ENCODE measurements at regions not wholly inside any gene's neighbourhood (a gene's known extent, or its start where the extent isn't known, plus 50 kb on each side); places are given as distances from the start of the nearest gene placed in this dataset.

DNA sequence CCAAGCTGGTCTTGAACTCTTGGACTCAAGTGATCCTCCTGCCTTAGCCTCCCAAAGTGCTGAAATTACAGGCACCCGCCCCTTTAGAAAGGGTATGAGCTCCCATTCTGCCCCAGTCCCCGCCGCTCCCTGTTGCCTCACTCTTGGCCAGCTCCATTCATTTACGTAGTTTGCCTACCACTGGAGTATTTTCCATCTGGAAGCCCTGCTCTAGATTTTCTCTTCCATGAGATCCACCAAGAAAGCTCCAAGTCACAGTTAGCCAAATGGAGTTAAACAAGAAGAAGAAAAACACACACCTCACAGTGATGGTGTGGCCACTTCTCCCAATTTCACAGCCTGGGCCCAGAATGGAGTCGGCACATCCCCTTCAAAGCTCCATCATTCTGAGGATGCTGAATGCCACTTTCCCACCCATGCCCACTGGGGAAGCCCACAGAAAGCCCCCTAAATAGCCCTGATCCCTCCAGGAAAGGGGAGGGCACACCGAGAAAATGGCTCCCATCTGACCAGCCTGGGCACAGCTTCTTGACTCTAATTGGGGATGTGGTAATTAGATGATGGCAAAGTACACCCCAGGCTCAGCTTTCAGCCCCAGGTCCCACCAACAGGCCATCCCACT lies 381.2 kb downstream of the MN1 start:
- intact Hi-C loops (cut with DNase I), result loop anchor here (5.0 kb wide), 2 partner anchors 87 to 382 kb away; partner anchors contain the start of gene MN1
- DNase-seq (ENCODE audit: missing footprints), result no peak

DNA sequence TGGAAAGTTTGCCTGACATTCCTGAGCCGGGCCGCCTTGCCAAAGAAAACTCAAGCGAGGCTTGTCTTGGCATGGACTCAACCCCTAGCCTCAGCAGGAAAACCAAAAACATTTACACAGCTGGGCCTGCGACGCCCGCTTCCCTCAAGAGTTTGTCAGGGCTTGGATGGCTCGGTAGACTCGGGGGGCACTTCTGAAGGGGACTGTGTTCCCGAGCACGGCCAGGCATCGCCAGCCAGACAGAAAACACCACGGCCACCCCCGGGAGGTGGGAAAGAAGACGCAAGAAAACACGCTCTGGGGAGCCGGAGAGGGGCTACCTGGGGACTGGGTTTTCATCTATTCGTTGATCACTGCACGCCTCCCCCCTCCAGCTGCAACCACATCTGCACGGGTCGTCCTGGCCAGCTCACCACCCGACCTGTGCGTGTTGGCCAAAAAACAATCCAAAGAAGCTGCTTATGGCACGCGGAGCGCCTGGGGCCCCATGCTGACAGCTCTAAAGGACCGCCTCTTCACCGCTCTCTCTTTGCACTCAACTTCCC lies 380.7 kb downstream of the MN1 start:
- ATAC-seq (peak; percentile 84), DNase-seq (ENCODE audit: missing footprints) (peak; percentile 85)
- intact Hi-C loops (cut with DNase I), result loop anchor here (5.0 kb wide), 2 partner anchors 86 to 381 kb away; partner anchors contain the start of gene MN1

More for the DNA sequence above, 381.2 kb downstream of the MN1 start:
- peak; percentile 41 for ATAC-seq

- intact Hi-C loops (cut with DNase I), result loop anchor here (5.0 kb wide), 2 partner anchors 85 to 380 kb away; partner anchors contain the start of gene MN1
- ATAC-seq, result no peak
Measured at GRCh38 chr22:27422442-27422841, 379.1 kb downstream of the MN1 start.

DNA sequence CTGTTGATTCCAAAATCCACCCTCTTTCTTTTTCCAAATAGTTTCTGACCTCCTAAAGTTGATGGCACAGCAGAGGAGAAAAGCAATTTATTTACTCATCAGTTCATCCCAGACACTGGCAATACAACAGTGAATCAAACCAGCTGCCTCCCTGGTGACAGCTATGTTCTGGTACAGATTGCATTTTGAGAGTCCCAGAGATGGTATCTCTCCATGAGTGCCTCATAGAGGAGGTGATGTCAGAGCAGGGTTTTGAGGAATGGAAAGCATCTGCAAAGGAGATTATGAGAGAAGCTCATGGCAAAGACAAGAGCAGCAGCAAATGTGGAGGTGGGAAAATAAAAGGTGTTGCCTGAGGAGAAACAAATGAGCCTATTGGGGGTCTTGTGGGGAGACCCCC lies 377.2 kb downstream of the MN1 start:
- intact Hi-C loops (cut with DNase I), result loop anchor here (5.0 kb wide), 2 partner anchors 83 to 378 kb away; partner anchors contain the start of gene MN1
- no peak for ATAC-seq

More at GRCh38 chr22:27422442-27422841, 379.1 kb downstream of the MN1 start:
- no peak for DNase-seq (ENCODE audit: missing footprints)

DNA sequence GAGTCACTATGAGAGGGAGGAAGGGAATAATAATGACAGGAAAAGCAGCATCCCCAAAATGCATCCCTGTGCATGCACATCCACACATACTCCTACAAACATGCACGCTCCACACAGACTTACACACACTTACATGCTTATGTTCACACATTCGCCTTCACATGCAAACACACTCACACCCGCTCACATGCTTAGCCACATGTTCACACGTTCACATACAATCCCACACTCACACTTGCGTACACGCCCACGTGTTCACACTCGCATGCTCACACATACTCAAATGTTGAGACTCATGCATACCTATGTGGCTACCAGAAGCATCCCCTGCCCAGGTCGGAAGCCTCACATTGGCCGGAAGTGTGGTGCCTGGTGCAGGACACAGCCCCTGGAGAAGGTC lies 372.1 kb downstream of the MN1 start:
- no peak for ATAC-seq
- intact Hi-C loops (cut with DNase I), result no loop called here
- DNase-seq (ENCODE audit: missing footprints), result no peak

More for the DNA sequence above, 377.2 kb downstream of the MN1 start:
- no peak for DNase-seq (ENCODE audit: missing footprints)

DNA sequence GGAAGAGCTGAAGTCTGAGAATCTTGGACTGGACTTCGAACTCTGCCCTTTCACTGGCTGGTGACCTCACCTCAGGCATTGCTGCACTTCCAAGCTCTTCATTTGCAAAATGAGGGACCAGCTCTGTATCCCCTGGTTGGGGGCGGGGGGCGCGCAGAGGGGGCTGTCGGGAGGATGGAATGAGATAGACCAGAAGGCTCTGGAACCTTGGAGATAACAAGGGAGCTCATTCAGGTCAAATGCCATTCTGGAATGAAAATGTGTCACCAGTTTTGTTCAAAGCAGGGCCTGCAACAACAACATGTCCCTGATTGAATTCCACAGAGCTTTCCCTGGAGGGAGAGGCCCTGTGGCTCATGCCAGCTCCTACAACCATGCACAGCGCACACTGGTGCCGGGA lies 370.5 kb downstream of the MN1 start:
- intact Hi-C loops (cut with DNase I), result no loop called here
- ATAC-seq (no peak), DNase-seq (ENCODE audit: missing footprints) (no peak)

DNA sequence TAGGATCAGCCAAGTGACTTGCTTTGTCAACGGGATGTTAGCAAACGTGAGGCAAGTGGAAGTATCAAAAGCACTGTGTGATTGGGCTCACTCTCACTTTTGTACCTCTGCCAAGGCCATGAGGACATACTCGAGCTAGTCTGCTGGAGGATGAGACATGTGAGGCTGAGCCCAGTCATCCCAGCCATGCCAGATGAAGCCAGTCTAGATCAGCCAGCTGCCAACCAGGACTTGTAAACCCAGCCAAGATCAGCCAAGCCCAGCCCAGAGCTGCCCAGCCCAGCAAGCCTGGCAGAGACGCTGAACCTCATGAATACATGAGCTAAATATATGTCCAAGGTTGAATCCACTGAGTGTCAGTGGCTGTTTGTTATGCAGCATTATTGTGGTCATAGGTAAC lies 369.7 kb downstream of the MN1 start:
- ATAC-seq, result no peak
- DNase-seq (ENCODE audit: missing footprints), result no peak
- intact Hi-C loops (cut with DNase I), result no loop called here

DNA sequence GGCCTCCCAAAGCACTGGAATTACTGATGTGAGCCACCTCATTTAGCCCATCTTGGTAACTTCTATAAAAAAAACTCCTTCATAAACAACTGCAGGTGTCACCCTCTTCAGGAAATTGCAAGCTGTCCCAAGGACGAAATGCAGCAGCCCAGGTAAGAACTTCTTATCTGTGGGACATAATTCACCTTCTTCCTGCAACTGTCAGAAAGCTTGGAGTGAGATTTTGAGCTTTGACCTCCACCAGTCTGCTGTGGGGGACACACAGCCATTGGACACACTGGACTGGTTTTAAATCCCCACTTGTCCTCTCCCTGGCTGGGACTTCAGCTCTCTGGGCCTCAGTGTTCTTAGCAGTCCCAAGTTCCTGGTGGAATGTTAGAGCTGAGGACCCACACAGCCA lies 368.5 kb downstream of the MN1 start:
- intact Hi-C loops (cut with DNase I), result no loop called here
- DNase-seq (ENCODE audit: missing footprints), result no peak

DNA sequence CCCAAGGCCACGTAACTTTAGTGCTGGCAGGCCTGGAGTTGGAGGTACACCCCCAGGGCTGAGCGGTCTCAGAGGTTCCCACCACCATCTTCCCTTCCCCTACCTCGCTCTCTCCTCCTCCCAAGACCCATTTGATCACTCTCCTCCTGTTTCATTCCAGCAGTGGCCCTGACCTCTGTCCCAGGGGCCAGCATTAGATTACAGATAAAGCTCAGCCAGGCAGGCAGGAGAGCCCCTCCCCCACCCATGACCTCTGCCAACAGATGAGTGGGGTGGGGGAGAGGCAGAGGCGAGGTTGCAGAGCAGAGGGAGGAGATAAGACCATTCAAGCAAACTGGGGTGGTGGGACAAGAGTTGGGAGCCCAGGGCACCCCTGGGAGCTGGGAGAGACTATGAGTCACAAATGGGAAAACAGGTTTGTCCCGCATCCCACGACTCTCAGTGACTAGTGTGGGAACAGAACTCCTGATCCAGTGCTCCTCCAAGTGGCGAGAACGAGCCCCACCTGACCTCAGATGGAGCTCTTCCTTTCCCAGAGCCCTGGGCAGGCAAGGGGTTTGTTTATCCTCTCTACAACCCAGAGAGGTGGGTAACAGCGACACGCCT lies 367.9 kb downstream of the MN1 start:
- DNase-seq (ENCODE audit: missing footprints) (no peak), ATAC-seq (no peak)
- intact Hi-C loops (cut with DNase I), result no loop called here

More for the DNA sequence above, 368.5 kb downstream of the MN1 start:
- no peak for ATAC-seq

DNA sequence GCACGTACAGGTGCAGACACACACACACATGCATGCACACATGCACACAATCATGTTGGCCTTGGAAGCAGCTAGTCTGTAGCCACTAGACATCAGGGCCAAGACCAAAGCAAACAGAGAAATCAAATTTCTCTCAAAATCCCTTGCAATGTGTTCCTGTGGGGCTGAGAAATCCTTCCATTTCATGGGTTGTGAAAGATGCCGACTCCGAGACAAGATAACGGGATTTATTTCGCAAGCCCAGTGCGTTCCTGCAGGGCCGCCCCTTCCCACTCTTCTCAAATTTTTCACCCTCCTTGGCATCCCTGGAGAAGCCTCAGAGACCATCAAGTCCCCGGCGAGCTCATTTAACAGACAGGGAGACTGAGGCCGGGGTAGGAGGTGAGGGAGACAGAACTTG lies 366.7 kb downstream of the MN1 start:
- intact Hi-C loops (cut with DNase I), result no loop called here
- peak; percentile 66 for ATAC-seq
- DNase-seq (ENCODE audit: missing footprints), result no peak

GRCh38 chr22:27435844-27436576 lies 365.5 kb downstream of the MN1 start:
- ATAC-seq, result peak; percentile 89
- DNase-seq (ENCODE audit: missing footprints), result peak; percentile 87
- intact Hi-C loops (cut with DNase I), result no loop called here

DNA sequence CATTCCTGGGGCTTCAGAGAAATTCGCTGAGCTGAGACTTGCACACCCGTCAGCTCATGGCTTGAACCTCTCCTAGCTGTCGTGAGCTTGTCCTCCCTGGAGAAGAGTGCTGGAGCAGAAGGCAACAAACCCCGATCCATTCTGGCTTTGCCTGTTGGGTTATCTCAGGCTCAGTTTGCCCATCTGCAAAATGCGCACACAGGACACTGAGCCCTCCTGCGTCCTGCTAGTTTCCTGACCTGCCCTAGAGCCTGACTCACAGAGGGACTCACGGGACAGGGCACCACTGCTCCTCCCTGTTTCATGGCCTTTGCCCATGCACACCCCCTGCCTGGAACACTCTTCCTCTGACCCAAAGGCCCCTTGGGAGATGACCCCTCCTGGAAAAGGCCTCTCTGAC lies 365.0 kb downstream of the MN1 start:
- ATAC-seq, result no peak
- intact Hi-C loops (cut with DNase I), result no loop called here
- DNase-seq (ENCODE audit: missing footprints), result no peak

- intact Hi-C loops (cut with DNase I), result no loop called here
- ATAC-seq (no peak), DNase-seq (ENCODE audit: missing footprints) (no peak)
Measured at GRCh38 chr22:27437570-27437969, 364.0 kb downstream of the MN1 start.

GRCh38 chr22:27438271-27438980 lies 363.1 kb downstream of the MN1 start:
- no peak for ATAC-seq
- DNase-seq (ENCODE audit: missing footprints), result no peak
- intact Hi-C loops (cut with DNase I), result no loop called here

DNA sequence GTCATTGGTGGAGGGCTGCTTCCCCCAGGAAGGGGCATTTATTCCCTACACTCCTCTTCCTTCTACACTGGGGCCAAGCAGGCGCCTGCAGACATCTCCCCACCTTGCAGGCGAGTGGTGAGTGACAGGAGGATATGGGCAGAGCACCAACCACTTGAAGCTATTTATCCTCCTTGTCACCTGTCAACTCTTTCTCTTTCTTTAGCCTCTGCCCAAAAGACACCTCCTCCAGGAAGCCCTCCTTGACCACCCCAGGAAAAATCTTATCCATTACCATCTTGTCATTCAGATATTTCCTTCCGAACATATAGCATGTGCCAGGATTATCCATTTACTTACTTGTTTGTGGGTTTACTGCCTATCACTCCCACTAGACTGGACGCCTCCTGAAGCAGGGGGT lies 362.4 kb downstream of the MN1 start:
- intact Hi-C loops (cut with DNase I), result no loop called here
- ATAC-seq (no peak), DNase-seq (ENCODE audit: missing footprints) (no peak)

GRCh38 chr22:27440304-27440865 lies 361.2 kb downstream of the MN1 start:
- DNase-seq (ENCODE audit: missing footprints) (no peak), ATAC-seq (no peak)
- intact Hi-C loops (cut with DNase I), result no loop called here

DNA sequence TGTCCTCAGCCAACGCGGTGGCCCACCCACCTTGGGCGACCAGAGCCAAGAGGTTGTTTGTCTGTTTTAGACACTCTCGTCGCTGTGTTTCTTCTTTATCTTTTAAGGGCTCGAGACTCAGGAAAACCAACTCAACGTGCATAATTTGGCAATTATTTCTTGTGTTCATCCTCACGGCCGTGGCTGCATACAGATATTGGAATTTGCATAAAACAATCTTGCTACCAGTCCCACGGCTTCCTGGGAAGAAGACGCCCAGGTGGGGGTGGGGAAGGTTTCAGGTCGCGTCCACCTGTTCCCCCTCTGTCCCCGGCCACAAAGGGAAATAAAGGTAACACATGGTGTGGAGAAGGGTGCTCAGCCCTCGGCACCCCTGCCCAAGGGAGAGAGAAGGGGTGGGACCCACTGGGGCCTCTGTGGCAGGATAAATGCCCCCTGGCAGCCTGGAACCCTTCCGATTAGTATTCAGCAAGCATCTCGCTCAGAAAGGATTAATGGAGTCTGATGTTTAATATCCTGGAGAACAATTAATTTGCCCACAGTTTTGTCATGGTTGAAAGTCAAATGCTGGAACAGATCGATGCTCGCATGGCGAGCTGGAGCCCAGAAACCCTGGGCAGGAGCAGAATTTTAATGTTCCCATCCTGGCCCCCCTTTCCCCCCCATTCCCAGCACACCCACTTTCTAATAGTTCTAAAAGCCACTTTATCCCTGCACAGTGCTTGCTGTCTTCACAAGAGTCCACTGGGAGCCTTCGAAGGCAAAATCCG lies 359.7 kb downstream of the MN1 start:
- intact Hi-C loops (cut with DNase I), result no loop called here
- DNase-seq (ENCODE audit: missing footprints) (no peak), ATAC-seq (no peak)

- DNase-seq (ENCODE audit: missing footprints), result no peak
- ATAC-seq, result peak; percentile 67
- intact Hi-C loops (cut with DNase I), result no loop called here
Measured at GRCh38 chr22:27443306-27443705, 358.2 kb downstream of the MN1 start.

All from Right ventricle myocardium inferior (tissue), 1 donor.